ENCODE measurements at regions not wholly inside any gene's neighbourhood (a gene's known extent, or its start where the extent isn't known, plus 50 kb on each side); places are given as distances from the start of the nearest gene placed in this dataset.

DNA sequence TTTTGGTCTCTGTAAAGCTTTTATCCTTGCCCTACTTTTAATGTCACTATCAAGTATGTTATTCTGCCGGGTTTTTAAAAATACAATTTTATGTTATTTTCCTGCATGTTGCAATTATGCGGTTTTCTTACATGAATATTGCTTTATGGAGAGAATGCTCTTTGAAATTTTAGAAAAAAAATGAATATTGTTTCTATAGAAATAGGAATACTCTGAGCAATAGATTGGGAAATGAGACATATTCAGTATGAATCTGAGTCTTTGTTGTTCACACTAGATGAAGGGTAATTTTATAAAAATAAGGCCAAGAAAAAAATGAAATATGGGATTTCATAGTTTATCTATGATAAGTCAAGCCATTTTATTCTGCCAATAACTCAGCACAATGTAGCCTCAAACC lies 142.2 kb upstream of the DTNA start:
- H3K79me2 ChIP-seq (ENCODE audit: insufficient read depth, low read length) = no peaks in the 10 kb centered on the region

DNA sequence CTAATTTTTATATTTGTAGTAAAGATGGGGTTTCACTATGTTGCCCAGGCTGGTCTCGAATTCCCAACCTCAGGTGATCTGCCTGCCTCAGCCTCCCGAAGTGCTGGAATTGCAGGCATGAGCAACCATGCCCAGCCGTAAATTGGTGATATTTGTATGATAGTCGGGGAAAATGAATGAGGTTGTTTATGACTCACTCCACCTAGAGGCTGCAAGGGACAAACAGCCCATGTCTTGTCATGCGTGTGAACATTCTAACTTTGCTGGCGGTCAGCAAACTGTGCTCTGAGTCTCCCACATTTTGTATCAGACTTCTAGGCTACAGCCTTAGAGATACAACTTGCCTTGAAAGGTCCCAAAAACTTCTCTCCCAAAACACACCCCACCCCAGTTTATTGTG lies 133.5 kb upstream of the DTNA start:
- H3K4me1 ChIP-seq (ENCODE audit: insufficient read depth, low read length) = no peaks in the 10 kb centered on the region
- no peak overlapping the region for H3K27ac ChIP-seq (ENCODE audit: low read depth, low read length)
- no peak overlapping the region for H2AFZ ChIP-seq (ENCODE audit: low read length)
- no peaks in the 10 kb centered on the region for H4K20me1 ChIP-seq (ENCODE audit: insufficient read depth, low read length)
- DNase-seq (ENCODE audit: insufficient read length, low spot score, missing footprints) = no peak
- no peaks in the 10 kb centered on the region for H3K27me3 ChIP-seq (ENCODE audit: insufficient read depth, low read length)
- TF ChIP-seq, protein P1, sequence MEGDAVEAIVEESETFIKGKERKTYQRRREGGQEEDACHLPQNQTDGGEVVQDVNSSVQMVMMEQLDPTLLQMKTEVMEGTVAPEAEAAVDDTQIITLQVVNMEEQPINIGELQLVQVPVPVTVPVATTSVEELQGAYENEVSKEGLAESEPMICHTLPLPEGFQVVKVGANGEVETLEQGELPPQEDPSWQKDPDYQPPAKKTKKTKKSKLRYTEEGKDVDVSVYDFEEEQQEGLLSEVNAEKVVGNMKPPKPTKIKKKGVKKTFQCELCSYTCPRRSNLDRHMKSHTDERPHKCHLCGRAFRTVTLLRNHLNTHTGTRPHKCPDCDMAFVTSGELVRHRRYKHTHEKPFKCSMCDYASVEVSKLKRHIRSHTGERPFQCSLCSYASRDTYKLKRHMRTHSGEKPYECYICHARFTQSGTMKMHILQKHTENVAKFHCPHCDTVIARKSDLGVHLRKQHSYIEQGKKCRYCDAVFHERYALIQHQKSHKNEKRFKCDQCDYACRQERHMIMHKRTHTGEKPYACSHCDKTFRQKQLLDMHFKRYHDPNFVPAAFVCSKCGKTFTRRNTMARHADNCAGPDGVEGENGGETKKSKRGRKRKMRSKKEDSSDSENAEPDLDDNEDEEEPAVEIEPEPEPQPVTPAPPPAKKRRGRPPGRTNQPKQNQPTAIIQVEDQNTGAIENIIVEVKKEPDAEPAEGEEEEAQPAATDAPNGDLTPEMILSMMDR (IDR thresholded peaks at IDR 0.05; ENCODE audit: extremely low read depth, low read depth, low read length) = no peak
- H3K4me2 ChIP-seq (ENCODE audit: insufficient read depth, low read length) = no peak overlapping the region
- H3K9me3 ChIP-seq (ENCODE audit: low read depth, low read length) = no peaks in the 10 kb centered on the region
- no peaks in the 10 kb centered on the region for H3K36me3 ChIP-seq (ENCODE audit: insufficient read depth, low read length)
- no peaks in the 10 kb centered on the region for H3K79me2 ChIP-seq (ENCODE audit: insufficient read depth, low read length)
- no peak overlapping the region for H3K4me3 ChIP-seq (ENCODE audit: insufficient read depth, low read length)

More for the DNA sequence above, 142.2 kb upstream of the DTNA start:
- no peaks in the 10 kb centered on the region for H3K27me3 ChIP-seq (ENCODE audit: insufficient read depth, low read length)
- no peak overlapping the region for H3K4me2 ChIP-seq (ENCODE audit: insufficient read depth, low read length)
- no peak overlapping the region for H3K4me3 ChIP-seq (ENCODE audit: insufficient read depth, low read length)
- DNase-seq (ENCODE audit: insufficient read length, low spot score, missing footprints) = no peak
- H3K27ac ChIP-seq (ENCODE audit: low read depth, low read length) = no peak overlapping the region
- H3K9me3 ChIP-seq (ENCODE audit: low read depth, low read length) = no peaks in the 10 kb centered on the region
- no peaks in the 10 kb centered on the region for H4K20me1 ChIP-seq (ENCODE audit: insufficient read depth, low read length)
- no peaks in the 10 kb centered on the region for H3K4me1 ChIP-seq (ENCODE audit: insufficient read depth, low read length)
- H2AFZ ChIP-seq (ENCODE audit: low read length) = no peak overlapping the region
- no peaks in the 10 kb centered on the region for H3K36me3 ChIP-seq (ENCODE audit: insufficient read depth, low read length)
- TF ChIP-seq, protein P1 (IDR thresholded peaks at IDR 0.05; ENCODE audit: extremely low read depth, low read depth, low read length) = no peak

DNA sequence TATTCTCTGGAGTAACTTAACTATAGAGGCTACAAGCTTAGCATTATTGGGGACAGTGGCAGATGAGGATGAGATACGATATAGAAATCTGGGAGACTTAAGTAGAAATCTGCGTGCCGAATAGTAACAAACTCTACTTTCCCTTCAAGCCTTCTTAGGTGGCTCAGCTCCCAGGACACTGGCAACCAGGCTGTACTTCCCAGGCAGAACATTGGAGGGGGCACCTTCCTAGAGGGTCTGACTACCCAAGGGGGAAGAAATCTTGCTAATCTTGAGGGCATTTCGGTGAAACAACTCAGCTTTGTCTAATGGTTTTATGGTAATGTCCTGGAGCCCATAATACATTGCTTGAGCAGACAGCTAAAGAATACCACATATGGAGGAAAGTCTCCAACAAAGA lies 126.2 kb upstream of the DTNA start:
- H3K27ac ChIP-seq (ENCODE audit: low read depth, low read length) = no peak overlapping the region
- H3K9me3 ChIP-seq (ENCODE audit: low read depth, low read length) = no peaks in the 10 kb centered on the region
- H3K36me3 ChIP-seq (ENCODE audit: insufficient read depth, low read length) = no peaks in the 10 kb centered on the region
- H3K4me3 ChIP-seq (ENCODE audit: insufficient read depth, low read length) = no peak overlapping the region
- no peaks in the 10 kb centered on the region for H3K79me2 ChIP-seq (ENCODE audit: insufficient read depth, low read length)
- no peaks in the 10 kb centered on the region for H3K4me1 ChIP-seq (ENCODE audit: insufficient read depth, low read length)
- H3K4me2 ChIP-seq (ENCODE audit: insufficient read depth, low read length) = no peak overlapping the region
- no peak overlapping the region for H2AFZ ChIP-seq (ENCODE audit: low read length)
- DNase-seq (ENCODE audit: insufficient read length, low spot score, missing footprints) = no peak
- no peaks in the 10 kb centered on the region for H3K27me3 ChIP-seq (ENCODE audit: insufficient read depth, low read length)
- TF ChIP-seq, protein P1 (IDR thresholded peaks at IDR 0.05; ENCODE audit: extremely low read depth, low read depth, low read length) = no peak
- no peaks in the 10 kb centered on the region for H4K20me1 ChIP-seq (ENCODE audit: insufficient read depth, low read length)

DNA sequence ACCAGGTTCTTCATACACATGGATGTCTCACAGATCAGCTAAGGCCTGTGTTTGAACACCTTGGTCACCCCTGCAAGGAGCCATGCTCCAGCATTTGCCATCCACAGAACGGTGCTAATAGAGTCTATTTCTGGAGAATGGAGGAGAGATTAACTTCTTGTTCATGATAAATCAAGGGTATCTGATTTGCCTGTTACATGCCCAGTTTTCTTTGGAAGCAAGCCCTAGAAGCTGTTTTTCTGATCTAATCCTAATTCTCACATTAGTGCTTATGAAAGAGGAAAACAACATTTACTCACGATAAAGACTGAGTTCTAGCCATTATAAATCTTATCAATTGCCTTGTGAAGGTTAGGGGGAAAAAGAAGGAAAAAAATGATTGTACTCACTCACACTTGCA lies 119.6 kb upstream of the DTNA start:
- TF ChIP-seq, protein P1 (IDR thresholded peaks at IDR 0.05; ENCODE audit: extremely low read depth, low read depth, low read length) = no peak
- Histone ChIP-seq H3K27me3 (ENCODE audit: insufficient read depth, low read length) (no peaks in the 10 kb centered on the region), H3K4me1 (ENCODE audit: insufficient read depth, low read length) (no peaks in the 10 kb centered on the region), H3K27ac (ENCODE audit: low read depth, low read length) (no peak overlapping the region), H4K20me1 (ENCODE audit: insufficient read depth, low read length) (no peaks in the 10 kb centered on the region), H3K4me2 (ENCODE audit: insufficient read depth, low read length) (no peak overlapping the region), H3K9me3 (ENCODE audit: low read depth, low read length) (no peaks in the 10 kb centered on the region), H3K79me2 (ENCODE audit: insufficient read depth, low read length) (no peaks in the 10 kb centered on the region), H2AFZ (ENCODE audit: low read length) (no peak overlapping the region), H3K4me3 (ENCODE audit: insufficient read depth, low read length) (no peak overlapping the region), H3K36me3 (ENCODE audit: insufficient read depth, low read length) (no peaks in the 10 kb centered on the region)
- DNase-seq (ENCODE audit: insufficient read length, low spot score, missing footprints) = no peak

All from osteoblast (primary cell).